Loucy (cell line): ENCODE measurements at regions not wholly inside any gene's neighbourhood (a gene's known extent, or its start where the extent isn't known, plus 50 kb on each side); places are given as distances from the start of the nearest gene placed in this dataset.

Source experiments
- H2AFZ ChIP-seq: fragments of 200-600 bp; sonication (generic); 2 replicates; pipeline ENCODE4 v1.6.0; 2016; ENCODE audit warnings: antibody characterized with exemption, mild to moderate bottlenecking, low read length, moderate library complexity
- H3F3A ChIP-seq: fragments of 200-600 bp; 2 replicates; pipeline ENCODE4 v1.6.0; 2016; ENCODE audit warnings: antibody characterized with exemption, low read depth, mild to moderate bottlenecking
- H3K27me3 ChIP-seq: fragments of 200-600 bp; sonication (generic); 2 replicates; pipeline ENCODE4 v1.6.1; 2014; ENCODE audit warnings: low read length, mild to moderate bottlenecking; ENCODE audit not compliant: insufficient read depth, poor library complexity, severe bottlenecking
- H3K36me3 ChIP-seq: fragments of 200-600 bp; sonication (generic); 2 replicates; pipeline ENCODE4 v1.6.1; 2016; ENCODE audit warnings: low read length; ENCODE audit not compliant: insufficient read depth
- H3K4me1 ChIP-seq: fragments of 200-600 bp; sonication (generic); 2 replicates; pipeline ENCODE4 v1.5.1; 2014; ENCODE audit warnings: low read length, mild to moderate bottlenecking; ENCODE audit not compliant: insufficient read depth, poor library complexity, severe bottlenecking
- H3K4me2 ChIP-seq: fragments of 200-600 bp; sonication (generic); 2 replicates; pipeline ENCODE4 v1.6.0; 2014; ENCODE audit warnings: antibody characterized with exemption, low read length, low read depth, mild to moderate bottlenecking; ENCODE audit not compliant: poor library complexity, severe bottlenecking
- H3K4me3 ChIP-seq: fragments of 200-600 bp; sonication (generic); 2 replicates; pipeline ENCODE4 v1.5.1; 2014; ENCODE audit warnings: low read length, mild to moderate bottlenecking, mixed read lengths; ENCODE audit not compliant: poor library complexity, severe bottlenecking
- H3K79me2 ChIP-seq: fragments of 200-600 bp; sonication (generic); 2 replicates; pipeline ENCODE4 v1.6.1; 2014; ENCODE audit warnings: low read length; ENCODE audit not compliant: insufficient read depth
- H3K9ac ChIP-seq: fragments of 200-600 bp; sonication (generic); 2 replicates; pipeline ENCODE4 v1.6.0; 2014; ENCODE audit warnings: mild to moderate bottlenecking, low read depth, low read length, moderate library complexity; ENCODE audit not compliant: poor library complexity, severe bottlenecking
- H3K9me2 ChIP-seq: fragments of 200-600 bp; sonication (generic); replicated peaks from 2 replicates; pipeline ENCODE4 v1.6.1; 2016; ENCODE audit warnings: low read depth, low read length, mixed read lengths
- H3K9me3 ChIP-seq: fragments of 200-600 bp; sonication (generic); 2 replicates; pipeline ENCODE4 v1.6.1; 2014; ENCODE audit warnings: mild to moderate bottlenecking, antibody characterized with exemption, low read length, low read depth; ENCODE audit not compliant: insufficient read depth
- H4K20me1 ChIP-seq: fragments of 200-600 bp; sonication (generic); 2 replicates; pipeline ENCODE4 v1.6.0; 2014; ENCODE audit warnings: antibody characterized with exemption, low read length, mild to moderate bottlenecking; ENCODE audit not compliant: insufficient read depth, poor library complexity, severe bottlenecking
- CTCF ChIP-seq: fragments of 200-600 bp; sonication (generic); conservative IDR thresholded peaks from 2 replicates; pipeline ENCODE4 v1.5.1; 2014; ENCODE audit warnings: mild to moderate bottlenecking, antibody characterized with exemption, low read length
- EZH2phosphoT487 ChIP-seq: fragments of 200-600 bp; IDR thresholded peaks from 2 replicates; pipeline ENCODE4 v1.6.1; 2018; ENCODE audit warnings: antibody characterized with exemption, mild to moderate bottlenecking, moderate library complexity, borderline replicate concordance

DNA sequence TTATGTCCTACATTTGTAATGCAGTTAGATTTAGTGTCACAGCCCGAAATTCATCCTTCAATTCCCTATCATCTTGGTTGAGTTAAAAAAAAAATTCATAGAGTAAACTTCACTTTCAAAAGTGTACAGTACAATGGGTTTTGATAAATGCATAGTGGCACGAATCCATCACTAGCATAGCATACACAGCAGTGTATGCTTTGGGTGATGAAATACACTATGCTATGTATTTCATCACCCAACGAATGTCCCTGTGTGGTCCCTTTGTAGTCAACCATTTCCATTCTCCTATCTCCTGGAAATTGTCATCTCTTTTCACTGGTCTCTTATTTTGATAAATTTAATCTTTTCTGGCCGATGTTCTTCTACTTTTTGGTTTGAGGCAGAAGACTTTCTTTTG, 129.4 kb upstream of the BASP1 start:
- Histone ChIP-seq H3K27me3 (no peaks in the 10 kb centered on the region), H3K4me3 (no peak overlapping the region), H3K9me3 (no peaks in the 10 kb centered on the region; the same call in 1 of the 2 replicates), H3K4me2 (no peak overlapping the region), H3K4me1 (no peaks in the 10 kb centered on the region), H3F3A (no peaks in the 10 kb centered on the region), H4K20me1 (no peaks in the 10 kb centered on the region), H3K9ac (no peak overlapping the region), H2AFZ (no peak overlapping the region), H3K9me2 (no peaks in the 10 kb centered on the region), H3K79me2 (no peaks in the 10 kb centered on the region), H3K36me3 (no peaks in the 10 kb centered on the region)
- no peak for TF ChIP-seq EZH2phosphoT487
- no peak for TF ChIP-seq CTCF

DNA sequence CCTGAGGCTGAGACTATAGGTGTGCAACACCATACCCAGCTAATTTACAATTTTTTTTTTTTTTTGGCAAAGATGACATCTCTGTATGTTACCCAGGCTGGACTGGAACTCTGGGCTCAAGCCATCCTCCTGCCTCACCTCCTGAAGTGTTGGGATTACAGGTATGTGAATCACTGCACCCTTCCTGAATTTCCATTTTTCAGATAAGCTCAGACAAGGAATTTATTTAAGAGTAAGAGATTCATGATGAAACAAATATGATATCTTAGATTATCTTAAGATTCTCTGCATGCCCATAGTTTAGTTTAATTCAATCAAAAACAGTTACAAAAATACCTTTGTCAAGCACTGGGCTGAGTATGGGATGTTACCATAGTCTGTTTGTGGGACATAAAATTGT, 128.4 kb upstream of the BASP1 start:
- TF ChIP-seq EZH2phosphoT487 (no peak), CTCF (no peak)
- Histone ChIP-seq H3K9me2 (no peaks in the 10 kb centered on the region), H3K9me3 (no peaks in the 10 kb centered on the region; the same call in 1 of the 2 replicates), H3K27me3 (no peaks in the 10 kb centered on the region), H3K4me1 (no peaks in the 10 kb centered on the region), H4K20me1 (no peaks in the 10 kb centered on the region), H3K4me2 (no peak overlapping the region), H3K4me3 (no peak overlapping the region), H3F3A (no peaks in the 10 kb centered on the region), H2AFZ (no peak overlapping the region), H3K79me2 (no peaks in the 10 kb centered on the region), H3K9ac (no peak overlapping the region), H3K36me3 (no peaks in the 10 kb centered on the region)

DNA sequence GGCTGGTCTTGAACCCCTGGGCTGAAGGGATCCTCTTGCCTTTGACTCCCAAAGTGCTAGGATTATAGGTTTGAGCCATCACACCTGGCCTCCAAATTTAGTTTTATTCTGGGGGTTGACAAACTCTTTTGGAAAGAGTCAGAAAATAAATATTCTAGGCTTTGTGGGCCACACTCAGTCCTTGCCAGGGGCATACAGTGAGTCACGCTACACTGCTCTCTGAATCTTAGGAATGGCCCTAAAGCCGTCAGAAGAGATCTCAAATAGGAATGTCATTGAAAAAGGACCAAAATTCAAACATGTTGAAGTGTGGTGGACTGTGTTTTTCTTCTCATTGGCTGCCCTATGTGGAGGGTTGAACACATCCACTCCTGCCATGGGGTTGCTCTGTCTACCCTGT, 127.7 kb upstream of the BASP1 start:
- Histone ChIP-seq H3K9me3 (no peaks in the 10 kb centered on the region; the same call in 1 of the 2 replicates), H2AFZ (no peak overlapping the region)

More for the DNA sequence above, 127.7 kb upstream of the BASP1 start:
- Histone ChIP-seq H4K20me1 (no peaks in the 10 kb centered on the region), H3K9me2 (no peaks in the 10 kb centered on the region), H3K4me2 (no peak overlapping the region), H3K27me3 (no peaks in the 10 kb centered on the region), H3F3A (no peaks in the 10 kb centered on the region), H3K79me2 (no peaks in the 10 kb centered on the region), H3K36me3 (no peaks in the 10 kb centered on the region), H3K4me1 (no peaks in the 10 kb centered on the region), H3K4me3 (no peak overlapping the region), H3K9ac (no peak overlapping the region)
- no peak for TF ChIP-seq CTCF
- no peak for TF ChIP-seq EZH2phosphoT487
